Large intestine (tissue), 3 donors: ENCODE measurements at regions not wholly inside any gene's neighbourhood (a gene's known extent, or its start where the extent isn't known, plus 50 kb on each side); places are given as distances from the start of the nearest gene placed in this dataset.

Experiments used
- DNase-seq, 2 donors: peaks; one replicate each; pipeline versions ENCODE4 v3.0.0 to v3.0.0-alpha.2; 2013
- H3K27ac ChIP-seq: one replicate; pipeline ENCODE4 v1.5.1; 2013; ENCODE audit warnings: low read length
- H3K27me3 ChIP-seq: 2 replicates; pipeline ENCODE4 v1.6.1; 2013; ENCODE audit warnings: low read length; ENCODE audit not compliant: control insufficient read depth, insufficient read depth
- H3K36me3 ChIP-seq: 2 replicates; pipeline ENCODE4 v1.6.1; 2013; ENCODE audit warnings: low read length; ENCODE audit not compliant: control insufficient read depth, insufficient read depth
- H3K4me1 ChIP-seq: one replicate; pipeline ENCODE4 v1.6.1; 2013; ENCODE audit warnings: low read length; ENCODE audit not compliant: control insufficient read depth, insufficient read depth
- H3K4me3 ChIP-seq: one replicate; pipeline ENCODE4 v1.5.1; 2013; ENCODE audit warnings: low read length
- H3K9me3 ChIP-seq: one replicate; pipeline ENCODE4 v1.6.1; 2013; ENCODE audit warnings: mild to moderate bottlenecking, low read depth, low read length, moderate library complexity; ENCODE audit not compliant: control insufficient read depth
- WGBS: methylation state at CpG from one replicate; pipeline ENCODE4 v1.1.5; 2013; ENCODE audit warnings: low lambda C conversion rate; ENCODE audit not compliant: insufficient coverage; 5-methylcytosine and 5-hydroxymethylcytosine counted together

DNA sequence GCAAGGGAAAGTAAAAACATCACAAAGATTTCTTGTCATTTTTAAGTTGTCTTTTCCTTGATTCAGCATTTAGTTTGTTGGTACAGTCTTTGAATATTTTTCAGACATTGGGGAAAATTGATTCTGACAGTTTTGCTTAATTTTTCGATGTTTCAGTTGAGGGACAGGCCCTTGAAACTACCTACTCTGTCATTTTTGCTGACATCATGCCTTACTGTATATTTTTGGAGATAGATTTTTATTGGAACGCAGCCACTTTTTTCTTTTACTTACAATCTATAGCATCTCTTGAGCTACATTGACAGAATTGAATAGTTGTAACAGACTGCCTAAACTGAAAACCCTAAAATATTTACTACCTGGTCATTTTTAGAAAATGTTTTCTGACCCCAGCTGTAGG is 297.1 kb upstream of the KIF2B start:
- Histone ChIP-seq H3K27me3 (no peaks in the 10 kb centered on the region), H3K4me1 (no peaks in the 10 kb centered on the region), H3K36me3 (no peaks in the 10 kb centered on the region), H3K4me3 (no peak overlapping the region), H3K27ac (no peak overlapping the region), H3K9me3 (no peaks in the 10 kb centered on the region)
- WGBS: 80% methylated on average over 1 of the region's 2 CpGs
- DNase-seq: no peak

DNA sequence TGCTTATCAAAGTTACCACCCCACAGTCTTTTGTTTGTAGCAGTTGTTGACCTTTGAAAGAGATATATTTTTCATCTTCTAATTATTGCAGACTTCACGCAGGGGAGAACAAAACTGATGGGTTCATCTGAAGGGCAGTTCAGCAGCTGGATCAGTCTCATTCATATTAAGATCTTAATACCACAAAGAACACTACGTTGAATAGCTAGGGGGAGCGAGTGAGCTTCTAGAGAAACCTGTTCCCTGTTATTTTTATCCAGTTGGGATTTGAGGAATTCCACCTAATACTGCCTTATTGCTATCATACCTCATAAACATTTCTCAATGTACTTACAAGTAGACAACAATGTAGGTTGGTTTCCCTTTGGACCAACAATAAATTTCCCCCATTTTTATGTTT is 306.1 kb upstream of the KIF2B start:
- WGBS: 0% methylated on average over 1 of the region's 3 CpGs
- H3K36me3 ChIP-seq: no peaks in the 10 kb centered on the region
- DNase-seq: no peak
- no peak overlapping the region for H3K27ac ChIP-seq
- no peak overlapping the region for H3K4me3 ChIP-seq
- no peaks in the 10 kb centered on the region for H3K4me1 ChIP-seq
- H3K9me3 ChIP-seq: no peaks in the 10 kb centered on the region
- H3K27me3 ChIP-seq: no peaks in the 10 kb centered on the region

DNA sequence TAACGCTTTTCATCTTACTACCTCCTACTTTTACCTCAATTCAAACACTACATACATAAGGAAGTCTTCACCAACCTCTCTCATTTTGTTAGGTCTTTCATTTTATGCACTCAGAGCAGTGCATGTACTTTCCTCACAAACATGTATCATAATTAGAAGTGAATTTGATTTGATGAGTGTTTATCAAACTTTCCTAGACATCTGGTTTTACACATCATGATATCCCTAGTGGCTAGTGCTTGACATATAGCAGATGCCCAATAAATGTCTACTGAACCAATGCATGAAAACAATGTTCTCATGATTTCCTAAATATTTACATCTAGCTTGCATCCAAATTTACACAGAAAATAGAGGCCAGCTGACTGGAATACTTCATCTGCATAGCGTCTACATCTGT is 323.4 kb upstream of the KIF2B start:
- H3K27ac ChIP-seq: no peak overlapping the region
- DNase-seq: peak in 1 of 2 donors; percentile 9
- 72% methylated on average over 2 of the region's 2 CpGs for WGBS
- H3K4me1 ChIP-seq: no peaks in the 10 kb centered on the region
- H3K9me3 ChIP-seq: no peaks in the 10 kb centered on the region
- no peaks in the 10 kb centered on the region for H3K36me3 ChIP-seq
- no peaks in the 10 kb centered on the region for H3K27me3 ChIP-seq
- no peak overlapping the region for H3K4me3 ChIP-seq

DNA sequence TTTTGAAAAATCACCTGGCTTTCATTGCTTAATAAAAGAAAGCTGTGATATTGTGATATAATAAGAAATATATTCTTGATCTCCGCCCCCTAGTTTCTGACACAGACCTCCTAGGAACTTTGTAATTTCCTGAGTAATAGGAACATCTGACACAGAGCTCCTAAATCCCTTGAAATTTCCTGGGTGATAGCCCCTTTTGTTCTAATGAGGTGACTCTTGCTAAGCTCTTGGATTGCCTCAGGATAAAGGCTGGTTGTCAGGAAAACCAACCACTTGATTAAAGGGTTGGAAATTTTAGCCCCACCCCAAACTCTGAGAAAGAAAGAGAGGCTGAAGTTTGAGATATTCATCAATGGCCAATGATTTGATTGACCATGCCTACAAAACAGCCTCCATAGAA is 326.4 kb upstream of the KIF2B start:
- no peak overlapping the region for H3K27ac ChIP-seq
- no peak overlapping the region for H3K4me3 ChIP-seq
- H3K27me3 ChIP-seq: no peaks in the 10 kb centered on the region
- no peaks in the 10 kb centered on the region for H3K4me1 ChIP-seq
- no CpG with 5 or more reads among the region's 1 CpG for WGBS
- no peak for DNase-seq
- H3K9me3 ChIP-seq: no peaks in the 10 kb centered on the region
- no peaks in the 10 kb centered on the region for H3K36me3 ChIP-seq

DNA sequence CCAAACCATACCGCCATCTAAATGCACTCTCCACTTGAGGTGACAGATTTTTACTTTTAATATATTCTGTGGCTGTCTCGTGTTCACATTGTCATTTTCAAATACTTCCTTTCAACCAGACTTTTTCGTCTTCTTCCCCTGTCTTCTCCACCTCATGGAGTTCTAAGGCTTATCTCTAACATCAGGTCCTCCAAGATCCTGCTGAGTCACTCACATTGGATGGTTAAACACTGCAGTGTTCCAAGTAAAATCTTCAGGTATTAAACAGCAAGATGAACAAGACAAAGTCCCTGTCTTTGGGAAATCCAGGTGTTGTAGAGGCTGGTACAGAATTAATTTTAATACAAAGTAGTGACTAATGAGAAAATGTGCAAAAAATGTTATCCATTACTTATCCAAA is 330.2 kb upstream of the KIF2B start:
- Histone ChIP-seq H3K4me1 (no peaks in the 10 kb centered on the region), H3K9me3 (no peaks in the 10 kb centered on the region), H3K27ac (no peak overlapping the region), H3K27me3 (no peaks in the 10 kb centered on the region), H3K4me3 (no peak overlapping the region), H3K36me3 (no peaks in the 10 kb centered on the region)
- DNase-seq: no peak
- 82% methylated on average over 2 of the region's 3 CpGs for whole genome bisulfite sequencing

DNA sequence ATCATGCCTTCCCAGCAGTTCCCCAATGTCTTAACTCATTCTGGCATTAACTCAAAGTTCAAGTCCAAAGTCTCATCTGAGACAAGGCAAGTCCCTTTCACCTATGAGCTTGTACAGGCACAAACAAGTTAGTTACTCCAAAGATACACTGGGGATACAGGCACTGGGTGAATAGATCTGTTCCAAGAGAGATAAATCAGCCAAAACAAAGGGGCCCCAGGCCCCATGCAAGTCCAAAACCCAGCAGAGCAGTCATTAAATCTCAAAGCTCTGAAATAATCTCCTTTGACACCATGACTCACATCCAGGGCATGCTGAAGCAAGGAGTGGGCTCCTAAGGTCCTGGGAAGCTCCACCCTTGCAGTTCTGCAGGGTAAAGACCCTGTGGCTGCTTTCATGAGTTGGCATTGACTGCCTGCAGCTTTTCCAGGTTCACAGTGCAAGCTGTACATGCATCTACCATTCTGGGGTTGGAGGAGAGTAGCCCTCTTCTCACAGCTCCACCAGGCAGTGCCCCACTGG is 332.2 kb upstream of the KIF2B start:
- no peaks in the 10 kb centered on the region for H3K9me3 ChIP-seq
- no peak overlapping the region for H3K4me3 ChIP-seq
- H3K4me1 ChIP-seq: no peaks in the 10 kb centered on the region
- DNase-seq: no peak
- no peak overlapping the region for H3K27ac ChIP-seq
- H3K36me3 ChIP-seq: no peaks in the 10 kb centered on the region
- no peaks in the 10 kb centered on the region for H3K27me3 ChIP-seq

DNA sequence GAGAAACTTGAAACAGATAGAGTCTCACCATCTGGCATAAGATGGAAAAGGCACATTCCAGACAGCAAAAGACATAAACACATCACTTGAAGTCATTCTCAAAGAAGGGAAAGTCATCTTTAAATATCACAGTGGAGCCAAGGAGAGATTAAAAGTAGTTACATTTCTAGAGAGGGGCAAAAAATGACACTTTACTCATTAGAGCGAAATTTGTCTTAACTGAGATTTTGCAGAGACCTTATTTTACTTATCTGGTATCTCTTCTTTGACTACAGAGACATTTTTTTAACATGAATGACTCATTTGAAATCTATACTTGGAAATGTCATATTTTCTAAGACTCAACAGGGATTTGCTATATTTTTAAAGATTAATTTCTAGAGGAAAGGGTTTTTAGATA is 339.0 kb upstream of the KIF2B start:
- no peaks in the 10 kb centered on the region for H3K27me3 ChIP-seq
- H3K4me1 ChIP-seq: no peaks in the 10 kb centered on the region
- H3K9me3 ChIP-seq: no peaks in the 10 kb centered on the region
- DNase-seq: no peak
- no peak overlapping the region for H3K27ac ChIP-seq
- WGBS: no CpG with 5 or more reads among the region's 1 CpG
- no peak overlapping the region for H3K4me3 ChIP-seq
- H3K36me3 ChIP-seq: no peaks in the 10 kb centered on the region

DNA sequence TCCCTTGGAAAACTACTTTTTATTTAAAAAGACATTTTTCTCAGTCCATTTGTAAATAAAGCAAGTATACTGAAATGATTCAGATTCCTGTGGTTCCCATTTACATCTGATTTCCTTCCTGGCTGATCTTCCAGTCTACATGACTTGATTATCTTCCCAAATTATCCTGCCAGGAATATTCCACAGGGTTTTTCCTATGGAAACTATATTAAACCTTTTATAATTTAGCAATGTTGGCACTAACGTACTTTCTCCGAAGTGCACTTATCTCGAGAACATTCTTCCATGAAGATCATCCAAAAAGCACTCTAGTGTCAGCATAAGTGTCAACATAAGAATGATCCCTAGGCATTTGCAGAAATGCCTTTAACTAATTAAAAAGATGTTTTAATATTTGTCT is 347.7 kb upstream of the KIF2B start:
- 100% methylated on average over 1 of the region's 3 CpGs for WGBS
- no peak for DNase-seq
- H3K27ac ChIP-seq: no peak overlapping the region
- H3K9me3 ChIP-seq: no peaks in the 10 kb centered on the region
- no peaks in the 10 kb centered on the region for H3K27me3 ChIP-seq
- no peak overlapping the region for H3K4me3 ChIP-seq
- no peaks in the 10 kb centered on the region for H3K4me1 ChIP-seq
- no peaks in the 10 kb centered on the region for H3K36me3 ChIP-seq

DNA sequence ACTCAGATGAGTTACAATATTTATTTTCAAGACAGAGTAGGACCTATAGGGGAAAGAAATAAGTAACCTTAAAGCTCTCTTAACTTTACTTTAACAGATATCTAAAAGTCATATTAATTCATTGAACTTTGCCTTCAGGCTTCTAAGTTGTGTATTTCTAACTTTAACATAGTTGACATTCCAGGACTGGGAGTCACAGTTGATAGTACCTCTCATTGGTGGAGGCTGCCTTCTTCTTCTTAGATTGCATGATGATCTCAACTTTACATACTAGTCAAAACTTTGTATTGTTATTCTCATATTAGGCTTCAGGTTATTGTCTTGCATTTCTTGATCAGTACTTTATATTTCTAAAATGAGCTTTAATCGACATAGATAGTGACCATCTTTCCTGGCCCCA is 350.1 kb upstream of the KIF2B start:
- Histone ChIP-seq H3K4me3 (no peak overlapping the region), H3K27me3 (no peaks in the 10 kb centered on the region), H3K36me3 (no peaks in the 10 kb centered on the region), H3K27ac (no peak overlapping the region), H3K4me1 (no peaks in the 10 kb centered on the region), H3K9me3 (no peaks in the 10 kb centered on the region)
- WGBS: no CpG with 5 or more reads among the region's 1 CpG
- no peak for DNase-seq

DNA sequence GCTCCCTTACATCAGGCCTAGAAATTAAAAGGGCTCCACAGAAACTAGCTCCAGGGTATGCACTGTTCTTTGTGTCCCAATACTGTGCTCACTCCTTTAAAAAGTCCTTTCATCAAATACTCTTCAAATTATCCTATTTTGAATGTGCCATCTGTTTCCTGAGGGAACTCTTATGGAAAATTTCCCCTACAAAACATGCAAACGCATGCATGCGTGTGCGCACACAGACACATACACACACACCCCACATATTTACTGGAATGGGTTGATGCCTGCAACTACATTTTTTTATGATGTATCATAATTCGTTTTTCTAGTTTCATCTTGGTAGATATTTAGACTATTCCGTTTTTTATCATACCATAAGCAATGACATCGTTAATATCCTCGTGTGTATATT is 351.2 kb upstream of the KIF2B start:
- Histone ChIP-seq H3K4me3 (no peak overlapping the region), H3K27ac (no peak overlapping the region), H3K36me3 (no peaks in the 10 kb centered on the region), H3K4me1 (no peaks in the 10 kb centered on the region), H3K9me3 (no peaks in the 10 kb centered on the region), H3K27me3 (no peaks in the 10 kb centered on the region)
- DNase-seq: no peak
- WGBS: 93% methylated on average over 6 of the region's 7 CpGs

DNA sequence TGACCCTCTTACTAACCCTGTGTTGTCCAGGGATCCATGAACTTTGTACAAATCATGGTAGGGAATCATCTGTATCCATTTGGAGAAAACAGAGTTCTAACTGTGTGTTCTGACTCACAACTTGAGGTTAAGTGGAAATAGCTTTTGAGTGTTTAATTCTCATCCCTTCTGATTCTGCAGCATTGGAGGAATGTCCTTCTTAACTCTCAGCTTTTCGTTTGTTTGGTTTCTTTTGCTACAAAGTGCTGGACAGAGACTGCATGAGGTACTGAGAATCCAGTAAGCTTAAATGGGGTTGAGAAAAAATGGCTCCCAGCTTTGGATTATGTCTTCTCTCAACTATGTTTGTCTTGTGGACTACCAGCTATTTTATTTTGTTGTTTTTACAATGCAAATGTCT is 352.1 kb upstream of the KIF2B start:
- no peaks in the 10 kb centered on the region for H3K4me1 ChIP-seq
- no CpG with 5 or more reads among the region's 1 CpG for WGBS
- no peaks in the 10 kb centered on the region for H3K9me3 ChIP-seq
- H3K27me3 ChIP-seq: no peaks in the 10 kb centered on the region
- H3K36me3 ChIP-seq: no peaks in the 10 kb centered on the region
- H3K27ac ChIP-seq: no peak overlapping the region
- H3K4me3 ChIP-seq: no peak overlapping the region
- DNase-seq: no peak
